KMS-11 (cell line): ENCODE measurements at regions not wholly inside any gene's neighbourhood (a gene's known extent, or its start where the extent isn't known, plus 50 kb on each side); places are given as distances from the start of the nearest gene placed in this dataset.

Source experiments
- H2AFZ ChIP-seq: fragments of 200-600 bp; sonication (generic); 2 replicates; pipeline ENCODE4 v1.6.1; 2016; ENCODE audit warnings: antibody characterized with exemption, mixed run types, low read depth
- H3K27ac ChIP-seq: fragments of 200-600 bp; sonication (generic); 2 replicates; pipeline ENCODE4 v1.6.1; 2016; ENCODE audit warnings: mild to moderate bottlenecking, mixed run types
- H3K27me3 ChIP-seq: fragments of 200-600 bp; sonication (generic); 2 replicates; pipeline ENCODE4 v1.6.1; 2017; ENCODE audit warnings: mild to moderate bottlenecking, low read depth, mixed run types, moderate library complexity; ENCODE audit not compliant: insufficient read depth
- H3K36me3 ChIP-seq: fragments of 200-600 bp; sonication (generic); 2 replicates; pipeline ENCODE4 v1.6.1; 2017; ENCODE audit warnings: mild to moderate bottlenecking, mixed run types; ENCODE audit not compliant: insufficient read depth
- H3K4me1 ChIP-seq: fragments of 200-600 bp; sonication (generic); 2 replicates; pipeline ENCODE4 v1.6.1; 2016; ENCODE audit warnings: mild to moderate bottlenecking, low read depth, mixed run types; ENCODE audit not compliant: poor library complexity, severe bottlenecking
- H3K4me2 ChIP-seq: fragments of 200-600 bp; sonication (generic); 2 replicates; pipeline ENCODE4 v1.7.0; 2016; ENCODE audit warnings: mild to moderate bottlenecking, mixed run types
- H3K4me3 ChIP-seq: fragments of 200-600 bp; sonication (generic); IDR thresholded peaks from 2 replicates; pipeline ENCODE4 v1.6.1; 2017; ENCODE audit warnings: low read depth, low read length, mixed read lengths; ENCODE audit not compliant: insufficient read depth
- H3K79me2 ChIP-seq: fragments of 200-600 bp; sonication (generic); 2 replicates; pipeline ENCODE4 v1.6.1; 2016; ENCODE audit warnings: low read depth, mixed run types; ENCODE audit not compliant: insufficient read depth
- H3K9ac ChIP-seq: fragments of 200-600 bp; sonication (generic); 2 replicates; pipeline ENCODE4 v1.6.1; 2016; ENCODE audit warnings: mild to moderate bottlenecking, mixed run types
- H4K20me1 ChIP-seq: fragments of 200-600 bp; sonication (generic); 2 replicates; pipeline ENCODE4 v1.6.1; 2016; ENCODE audit warnings: mild to moderate bottlenecking, mixed run types; ENCODE audit not compliant: insufficient read depth
- CTCF ChIP-seq: fragments of 200-600 bp; sonication (generic); conservative IDR thresholded peaks from 2 replicates; pipeline ENCODE4 v1.6.1; 2017; ENCODE audit warnings: low read depth, mild to moderate bottlenecking, antibody characterized with exemption, low read length, moderate library complexity, mixed read lengths

GRCh38 chr15:70269311-70269911 lies 171.7 kb upstream of the TLE3 start:
- no peaks in the 10 kb centered on the region for H3K27me3 ChIP-seq
- H3K4me2 ChIP-seq: no peak overlapping the region

GRCh38 chr15:70268698-70269251 lies 171.1 kb upstream of the TLE3 start:
- Histone ChIP-seq H3K79me2 (no peaks in the 10 kb centered on the region), H3K4me3 (no peak overlapping the region), H3K9ac (no peak overlapping the region), H3K4me1 (no peaks in the 10 kb centered on the region), H3K27ac (no peak overlapping the region), H2AFZ (no peak overlapping the region), H4K20me1 (no peaks in the 10 kb centered on the region), H3K27me3 (no peaks in the 10 kb centered on the region), H3K36me3 (no peaks in the 10 kb centered on the region), H3K4me2 (no peak overlapping the region)
- TF ChIP-seq CTCF: no peak

More at GRCh38 chr15:70269311-70269911, 171.7 kb upstream of the TLE3 start:
- Histone ChIP-seq H3K9ac (no peak overlapping the region), H3K36me3 (no peaks in the 10 kb centered on the region), H3K79me2 (no peaks in the 10 kb centered on the region), H4K20me1 (no peaks in the 10 kb centered on the region), H3K4me3 (no peak overlapping the region), H2AFZ (no peak overlapping the region), H3K4me1 (no peaks in the 10 kb centered on the region), H3K27ac (no peak overlapping the region)
- TF ChIP-seq CTCF: no peak

- Histone ChIP-seq H3K36me3 (no peaks in the 10 kb centered on the region), H3K4me3 (no peak overlapping the region), H3K9ac (no peak overlapping the region), H3K79me2 (no peaks in the 10 kb centered on the region), H3K27me3 (no peaks in the 10 kb centered on the region), H4K20me1 (no peaks in the 10 kb centered on the region), H3K27ac (no peak overlapping the region), H3K4me2 (no peak overlapping the region), H3K4me1 (no peaks in the 10 kb centered on the region), H2AFZ (no peak overlapping the region)
- no peak for TF ChIP-seq CTCF
Observed at GRCh38 chr15:70267879-70268278, 170.2 kb upstream of the TLE3 start.

- Histone ChIP-seq H3K4me1 (no peaks in the 10 kb centered on the region), H3K9ac (no peak overlapping the region)
Observed at GRCh38 chr15:70267306-70267705, 169.6 kb upstream of the TLE3 start.

More at GRCh38 chr15:70267306-70267705, 169.6 kb upstream of the TLE3 start:
- Histone ChIP-seq H3K27ac (no peak overlapping the region), H2AFZ (no peak overlapping the region), H3K27me3 (no peaks in the 10 kb centered on the region), H3K36me3 (no peaks in the 10 kb centered on the region), H3K4me2 (no peak overlapping the region), H4K20me1 (no peaks in the 10 kb centered on the region), H3K4me3 (no peak overlapping the region), H3K79me2 (no peaks in the 10 kb centered on the region)
- no peak for TF ChIP-seq CTCF
